Mesenchymal stem cell (in vitro differentiated cells and primary cell): ENCODE measurements at regions not wholly inside any gene's neighbourhood (a gene's known extent, or its start where the extent isn't known, plus 50 kb on each side); places are given as distances from the start of the nearest gene placed in this dataset.
"Not testable (repeated sequence)": the region's sequence is repeated elsewhere in the genome, so short reads cannot be mapped to it uniquely, and the experiment has no call there.

Experiments used
- DNase-seq: peaks from one replicate; pipeline ENCODE4 v3.0.0-alpha.2; 2013
- H2AFZ ChIP-seq: one replicate; pipeline ENCODE4 v1.6.1; 2013; ENCODE audit warnings: low read depth, mild to moderate bottlenecking, control low read depth, inconsistent platforms, low read length, moderate library complexity
- H2AK5ac ChIP-seq: 2 replicates; pipeline ENCODE4 v1.6.1; 2013; ENCODE audit warnings: low read length, moderate library complexity, mild to moderate bottlenecking, inconsistent platforms; ENCODE audit not compliant: severe bottlenecking
- H2BK120ac ChIP-seq: one replicate; pipeline ENCODE4 v1.6.1; 2013; ENCODE audit warnings: low read depth, mild to moderate bottlenecking, inconsistent platforms, low read length, moderate library complexity
- H2BK12ac ChIP-seq, 2 experiments: one replicate each; pipeline ENCODE4 v1.6.1; 2013; ENCODE audit warnings: inconsistent platforms in 2 of 2, low read length in 2 of 2, mild to moderate bottlenecking in 2 of 2, moderate library complexity in 2 of 2, control low read depth in 1 of 2
- H2BK15ac ChIP-seq: one replicate; pipeline ENCODE4 v1.6.1; 2013; ENCODE audit warnings: mild to moderate bottlenecking, low read depth, inconsistent platforms; ENCODE audit not compliant: poor library complexity, severe bottlenecking
- H2BK5ac ChIP-seq: 2 replicates; pipeline ENCODE4 v1.6.1; 2013; ENCODE audit warnings: low read depth, mild to moderate bottlenecking, low read length, control low read depth, inconsistent platforms; ENCODE audit not compliant: poor library complexity, severe bottlenecking
- H3K14ac ChIP-seq, 2 experiments: one replicate each; pipeline ENCODE4 v1.6.1; 2013; ENCODE audit warnings: inconsistent platforms in 2 of 2, low read length in 2 of 2, control low read depth in 1 of 2, mild to moderate bottlenecking in 1 of 2, moderate library complexity in 1 of 2
- H3K18ac ChIP-seq, 2 experiments: one replicate each; pipeline ENCODE4 v1.6.1; 2013; ENCODE audit warnings: inconsistent platforms in 2 of 2, low read length in 2 of 2, control low read depth in 1 of 2, low read depth in 1 of 2, mild to moderate bottlenecking in 1 of 2
- H3K23ac ChIP-seq, 2 experiments: one replicate each; pipeline ENCODE4 v1.6.1; 2013; ENCODE audit warnings: inconsistent platforms in 2 of 2, low read length in 2 of 2, mild to moderate bottlenecking in 2 of 2, moderate library complexity in 2 of 2, control low read depth in 1 of 2
- H3K27ac ChIP-seq: 2 replicates; pipeline ENCODE4 v1.5.1; 2013; ENCODE audit warnings: mild to moderate bottlenecking, moderate library complexity, low read length, control low read depth, inconsistent platforms; ENCODE audit not compliant: poor library complexity, severe bottlenecking
- H3K27me3 ChIP-seq, 2 experiments: 2 replicates each; pipeline versions ENCODE4 v1.6.1 to v1.7.0; 2013; ENCODE audit warnings: low read length in 2 of 2, mild to moderate bottlenecking in 2 of 2, moderate library complexity in 2 of 2, control low read depth in 1 of 2, inconsistent platforms in 1 of 2; ENCODE audit not compliant: control insufficient read depth in 1 of 2, insufficient read depth in 1 of 2
- H3K36me3 ChIP-seq, 2 experiments: 2 replicates each; pipeline versions ENCODE4 v1.6.1 to v1.7.0; 2013; ENCODE audit warnings: low read length in 2 of 2, control low read depth in 1 of 2, inconsistent platforms in 1 of 2, low read depth in 1 of 2, mild to moderate bottlenecking in 1 of 2; ENCODE audit not compliant: insufficient read depth in 2 of 2, control insufficient read depth in 1 of 2
- H3K4ac ChIP-seq, 2 experiments: one replicate each; pipeline ENCODE4 v1.6.1; 2013; ENCODE audit warnings: inconsistent platforms in 2 of 2, low read length in 2 of 2, mild to moderate bottlenecking in 2 of 2, moderate library complexity in 2 of 2, control low read depth in 1 of 2, low read depth in 1 of 2
- H3K4me1 ChIP-seq: 2 replicates; pipeline ENCODE4 v1.6.1; 2013; ENCODE audit warnings: low read depth, low read length, control low read depth; ENCODE audit not compliant: control insufficient read depth, insufficient read depth
- H3K4me2 ChIP-seq: 2 replicates; pipeline ENCODE4 v1.6.1; 2013; ENCODE audit warnings: low read length, mild to moderate bottlenecking, inconsistent platforms; ENCODE audit not compliant: poor library complexity, severe bottlenecking
- H3K4me3 ChIP-seq, 2 experiments: 2 replicates each; pipeline versions ENCODE4 v1.5.1 to v1.7.0; 2013; ENCODE audit warnings: low read length in 2 of 2, mild to moderate bottlenecking in 2 of 2, control low read depth in 1 of 2, low read depth in 1 of 2; ENCODE audit not compliant: insufficient read depth in 1 of 2
- H3K79me1 ChIP-seq: replicated peaks from 2 replicates; pipeline ENCODE4 v1.6.1; 2013; ENCODE audit warnings: mild to moderate bottlenecking, control low read depth, low read length, inconsistent platforms; ENCODE audit not compliant: poor library complexity, severe bottlenecking
- H3K9ac ChIP-seq: 2 replicates; pipeline ENCODE4 v1.7.0; 2013; ENCODE audit warnings: mild to moderate bottlenecking, low read length, moderate library complexity
- H3K9me3 ChIP-seq: 2 replicates; pipeline ENCODE4 v1.7.0; 2013; ENCODE audit warnings: mild to moderate bottlenecking, low read length; ENCODE audit not compliant: control insufficient read depth
- H4K8ac ChIP-seq: one replicate; pipeline ENCODE4 v1.6.1; 2013; ENCODE audit warnings: inconsistent platforms, mild to moderate bottlenecking, low read length, moderate library complexity
- H4K91ac ChIP-seq: one replicate; pipeline ENCODE4 v1.6.1; 2013; ENCODE audit warnings: mild to moderate bottlenecking, low read length, inconsistent platforms
- WGBS: methylation state at CpG from one replicate; pipeline ENCODE4 v1.1.7; 2013; ENCODE audit warnings: mixed read lengths; 5-methylcytosine and 5-hydroxymethylcytosine counted together

GRCh38 chr16:52655156-52655555, 108.2 kb upstream of the TOX3 start:
- not testable (repeated sequence) for H3K9ac ChIP-seq, H3K79me1 ChIP-seq, H2AK5ac ChIP-seq, DNase-seq, H3K18ac ChIP-seq, H3K4me1 ChIP-seq, H3K4me3 ChIP-seq, H3K27ac ChIP-seq, H3K27me3 ChIP-seq, H3K4ac ChIP-seq, H2BK15ac ChIP-seq, H3K4me2 ChIP-seq, H3K14ac ChIP-seq, H2BK12ac ChIP-seq, H4K91ac ChIP-seq, H3K23ac ChIP-seq, H2BK5ac ChIP-seq, H4K8ac ChIP-seq, H2BK120ac ChIP-seq, H2AFZ ChIP-seq, H3K36me3 ChIP-seq
- WGBS: 84% methylated on average over 17 of the region's 17 CpGs
- peaks cover 12% of the 10 kb centered on the region for H3K9me3 ChIP-seq

- no peak overlapping the region for H3K18ac ChIP-seq
- H4K8ac ChIP-seq: no peak overlapping the region
- H3K4ac ChIP-seq: no peak overlapping the region
- no peak overlapping the region for H3K14ac ChIP-seq
- no peak overlapping the region for H4K91ac ChIP-seq
- 92% methylated on average over 4 of the region's 4 CpGs for WGBS
- H3K4me2 ChIP-seq: no peak overlapping the region
- no peak overlapping the region for H3K27ac ChIP-seq
- no peaks in the 10 kb centered on the region for H3K36me3 ChIP-seq
- no peak overlapping the region for H3K4me3 ChIP-seq
- H3K4me1 ChIP-seq: no peaks in the 10 kb centered on the region
- H3K79me1 ChIP-seq: no peaks in the 10 kb centered on the region
- H3K27me3 ChIP-seq: peaks cover 0 to 4% of the 10 kb centered on the region in 2 experiments
- no peak overlapping the region for H2BK15ac ChIP-seq
- no peak overlapping the region for H2AK5ac ChIP-seq
- H3K9me3 ChIP-seq: no peaks in the 10 kb centered on the region
- no peak overlapping the region for H2BK120ac ChIP-seq
- H2BK12ac ChIP-seq: no peak overlapping the region
- H3K9ac ChIP-seq: no peak overlapping the region
- no peak for DNase-seq
- H2AFZ ChIP-seq: no peak overlapping the region
- no peak overlapping the region for H2BK5ac ChIP-seq
- H3K23ac ChIP-seq: no peak overlapping the region
Observed at GRCh38 chr16:52652033-52652432, 105.1 kb upstream of the TOX3 start.

- H2BK15ac ChIP-seq: no peak overlapping the region
- H3K4me1 ChIP-seq: no peaks in the 10 kb centered on the region
- no peak for DNase-seq
- no peak overlapping the region for H2AFZ ChIP-seq
- H2BK120ac ChIP-seq: no peak overlapping the region
- no peaks in the 10 kb centered on the region for H3K36me3 ChIP-seq
- H3K27ac ChIP-seq: no peak overlapping the region
- no peak overlapping the region for H3K9ac ChIP-seq
- peaks cover 0 to 4% of the 10 kb centered on the region in 2 experiments for H3K27me3 ChIP-seq
- H3K9me3 ChIP-seq: no peaks in the 10 kb centered on the region
- no peak overlapping the region for H3K4ac ChIP-seq
- no peak overlapping the region for H3K18ac ChIP-seq
- H3K23ac ChIP-seq: no peak overlapping the region
- H3K4me3 ChIP-seq: no peak overlapping the region
- 67% methylated on average over 1 of the region's 3 CpGs for WGBS
- H3K79me1 ChIP-seq: no peaks in the 10 kb centered on the region
- no peak overlapping the region for H2BK12ac ChIP-seq
- no peak overlapping the region for H2AK5ac ChIP-seq
- H4K91ac ChIP-seq: no peak overlapping the region
- H3K4me2 ChIP-seq: no peak overlapping the region
- H4K8ac ChIP-seq: no peak overlapping the region
- H2BK5ac ChIP-seq: no peak overlapping the region
- no peak overlapping the region for H3K14ac ChIP-seq
Observed at GRCh38 chr16:52650789-52651188, 103.8 kb upstream of the TOX3 start.

- H3K18ac ChIP-seq: no peak overlapping the region
- H2AFZ ChIP-seq: no peak overlapping the region
- H4K91ac ChIP-seq: no peak overlapping the region
- H3K4me3 ChIP-seq: no peak overlapping the region
- no peak overlapping the region for H2BK12ac ChIP-seq
- H2AK5ac ChIP-seq: no peak overlapping the region
- H3K79me1 ChIP-seq: no peaks in the 10 kb centered on the region
- no peak overlapping the region for H2BK120ac ChIP-seq
- no peak overlapping the region for H3K9ac ChIP-seq
- H3K14ac ChIP-seq: no peak overlapping the region
- no peak overlapping the region for H3K27ac ChIP-seq
- no peak overlapping the region for H4K8ac ChIP-seq
- H3K4me2 ChIP-seq: no peak overlapping the region
- no peaks in the 10 kb centered on the region for H3K9me3 ChIP-seq
- H3K4me1 ChIP-seq: no peaks in the 10 kb centered on the region
- H3K23ac ChIP-seq: no peak overlapping the region
- H2BK5ac ChIP-seq: no peak overlapping the region
- H2BK15ac ChIP-seq: no peak overlapping the region
- H3K27me3 ChIP-seq: peaks cover 0 to 4% of the 10 kb centered on the region in 2 experiments
- WGBS: 71% methylated on average over 3 of the region's 3 CpGs
- H3K4ac ChIP-seq: no peak overlapping the region
- no peak for DNase-seq
- H3K36me3 ChIP-seq: no peaks in the 10 kb centered on the region
Observed at GRCh38 chr16:52650318-52650717, 103.4 kb upstream of the TOX3 start.
